ENCODE measurements at regions not wholly inside any gene's neighbourhood (a gene's known extent, or its start where the extent isn't known, plus 50 kb on each side); places are given as distances from the start of the nearest gene placed in this dataset.

- ChIA-PET POLR2A (ENCODE audit: unreplicated experiment) (no interaction called here), CTCF (no interaction called here)
- Histone ChIP-seq H3K36me3 (ENCODE audit: control insufficient read depth, insufficient read depth, low read length) (no peaks in the 10 kb centered on the region), H3K18ac (ENCODE audit: low read depth, low read length) (no peak overlapping the region), H4K91ac (ENCODE audit: insufficient read depth, low read depth, low read length) (no peak overlapping the region), H3K14ac (replicated peaks; ENCODE audit: low read depth, low read length) (no peak overlapping the region), H3K4ac (ENCODE audit: low read depth, low read length) (no peak overlapping the region), H3K9me3 (ENCODE audit: control insufficient read depth, insufficient read depth, low read length) (no peaks in the 10 kb centered on the region; the same call in 1 of the 2 replicates), H2BK15ac (ENCODE audit: low read depth, low read length) (no peak overlapping the region), H3K27ac (ENCODE audit: insufficient read depth, low read length) (no peak overlapping the region), H4K8ac (ENCODE audit: low read depth in 2 of 2, low read length in 2 of 2) (no peak overlapping the region), H2AK5ac (ENCODE audit: low read depth, low read length) (no peak overlapping the region), H2AK9ac (replicated peaks; ENCODE audit: low read depth, low read length, poor library complexity) (no peak overlapping the region), H3K4me2 (ENCODE audit: low read depth, low read length) (no peak overlapping the region), H4K5ac (ENCODE audit: low read depth, low read length) (no peak overlapping the region), H2BK5ac (ENCODE audit: low read depth, low read length, poor library complexity, severe bottlenecking) (no peak overlapping the region), H3K9ac (ENCODE audit: low read depth, low read length) (no peak overlapping the region), H3K9me1 (ENCODE audit: insufficient read depth, low read length) (no peaks in the 10 kb centered on the region), H3K23ac (ENCODE audit: low read depth, low read length) (no peak overlapping the region), H3K4me1 (ENCODE audit: control insufficient read depth, insufficient read depth, low read length) (no peaks in the 10 kb centered on the region), H3K4me3 (ENCODE audit: insufficient read depth, low read depth, low read length) (no peak overlapping the region), H3K56ac (ENCODE audit: extremely low read depth, insufficient read depth, low read length) (no peak overlapping the region), H3K79me1 (ENCODE audit: low read depth in 1 of 2, low read length in 2 of 2) (no peaks in the 10 kb centered on the region), H2BK120ac (ENCODE audit: low read depth, low read length) (no peak overlapping the region), H2AFZ (replicated peaks; ENCODE audit: low read length, poor library complexity) (no peak overlapping the region), H2BK20ac (ENCODE audit: low read depth, low read length) (no peak overlapping the region), H4K20me1 (ENCODE audit: insufficient read depth, low read length) (no peaks in the 10 kb centered on the region), H3K27me3 (ENCODE audit: control insufficient read depth, insufficient read depth, low read length) (no peaks in the 10 kb centered on the region)
- no peak for TF ChIP-seq BHLHE40 (IDR thresholded peaks at IDR 0.05; ENCODE audit: low read depth, low read length)
- no peak for TF ChIP-seq FOS (IDR thresholded peaks at IDR 0.05; ENCODE audit: low read depth, low read length)
- TF ChIP-seq USF2 (IDR thresholded peaks at IDR 0.05; ENCODE audit: low read depth, low read length), result no peak
- TF ChIP-seq MAZ (IDR thresholded peaks at IDR 0.05; ENCODE audit: borderline replicate concordance, low read depth, low read length), result no peak
- no peak for TF ChIP-seq RFX5 (IDR thresholded peaks at IDR 0.05; ENCODE audit: low read depth, low read length)
- no peak for TF ChIP-seq MAFK (IDR thresholded peaks at IDR 0.05; ENCODE audit: low read depth, low read length)
- TF ChIP-seq CEBPB (IDR thresholded peaks at IDR 0.05; ENCODE audit: low read depth, low read length), result no peak
- TF ChIP-seq CTCF (conservative IDR thresholded peaks at IDR 0.05; ENCODE audit: low read depth, low read length), result no peak
- TF ChIP-seq MXI1 (IDR thresholded peaks at IDR 0.05; ENCODE audit: borderline replicate concordance, low read depth, low read length), result no peak
- TF ChIP-seq POLR2A (IDR thresholded peaks at IDR 0.05; ENCODE audit: low read depth, low read length), result no peak
- TF ChIP-seq RAD21 (IDR thresholded peaks at IDR 0.05; ENCODE audit: low read length), result no peak
- TF ChIP-seq SMC3 (IDR thresholded peaks at IDR 0.05; ENCODE audit: low read depth, low read length), result no peak
- no peak for TF ChIP-seq CHD1 (IDR thresholded peaks at IDR 0.05; ENCODE audit: low read depth, low read length)
- TF ChIP-seq NFE2L2 (IDR thresholded peaks at IDR 0.05; ENCODE audit: low read depth, low read length), result no peak
- TF ChIP-seq RCOR1 (IDR thresholded peaks at IDR 0.05; ENCODE audit: insufficient replicate concordance, low read length), result no peak
- TF ChIP-seq ELK1 (IDR thresholded peaks at IDR 0.05; ENCODE audit: borderline replicate concordance, low read depth, low read length), result no peak
- BruUV-seq (replicated peaks), result no TSS peak
- WGBS, 2 experiments (ENCODE audit: extremely low coverage in 2 of 2, insufficient read length in 1 of 2), result no CpG with 5 or more reads among the region's 3 CpGs
- dilution Hi-C loops (cut with HindIII; ENCODE audit: low sequenced_read_pairs, unreplicated experiment) (no loop called here), intact Hi-C loops (cut with micrococcal nuclease) (no loop called here), in situ Hi-C loops (cut with MboI; ENCODE audit: low sequenced_read_pairs) (no loop called here)
- DNase-seq, result no peak
- ATAC-seq (ENCODE audit: low read depth), result no peak
These were observed 122.2 kb upstream of the SP4 start for GRCh38 chr7:21305455-21306235.
